Kidney epithelial cell (primary cell): ENCODE measurements at regions not wholly inside any gene's neighbourhood (a gene's known extent, or its start where the extent isn't known, plus 50 kb on each side); places are given as distances from the start of the nearest gene placed in this dataset.
"Not testable (repeated sequence)": the region's sequence is repeated elsewhere in the genome, so short reads cannot be mapped to it uniquely, and the experiment has no call there.

ENCODE experiments used
- DNase-seq: peaks from one replicate; pipeline ENCODE4 v3.0.0-alpha.2; 2010; ENCODE audit warnings: low read depth
- H3K27me3 ChIP-seq: 2 replicates; pipeline ENCODE4 v1.6.0; 2011; ENCODE audit warnings: low read length; ENCODE audit not compliant: control insufficient read depth, insufficient read depth
- H3K36me3 ChIP-seq: 2 replicates; pipeline ENCODE4 v1.5.1; 2011; ENCODE audit warnings: low read length; ENCODE audit not compliant: control insufficient read depth, insufficient read depth
- H3K4me3 ChIP-seq: 2 replicates; pipeline ENCODE4 v1.5.1; 2011; ENCODE audit warnings: low read depth, mild to moderate bottlenecking, control low read depth, low read length
- TF ChIP-seq, protein P1 (sequence below): IDR thresholded peaks from 2 replicates; pipeline ENCODE4 v1.5.1; 2011; ENCODE audit warnings: mild to moderate bottlenecking, moderate library complexity, low read length, control low read depth, inconsistent platforms; ENCODE audit not compliant: insufficient read depth, poor library complexity, severe bottlenecking

DNA sequence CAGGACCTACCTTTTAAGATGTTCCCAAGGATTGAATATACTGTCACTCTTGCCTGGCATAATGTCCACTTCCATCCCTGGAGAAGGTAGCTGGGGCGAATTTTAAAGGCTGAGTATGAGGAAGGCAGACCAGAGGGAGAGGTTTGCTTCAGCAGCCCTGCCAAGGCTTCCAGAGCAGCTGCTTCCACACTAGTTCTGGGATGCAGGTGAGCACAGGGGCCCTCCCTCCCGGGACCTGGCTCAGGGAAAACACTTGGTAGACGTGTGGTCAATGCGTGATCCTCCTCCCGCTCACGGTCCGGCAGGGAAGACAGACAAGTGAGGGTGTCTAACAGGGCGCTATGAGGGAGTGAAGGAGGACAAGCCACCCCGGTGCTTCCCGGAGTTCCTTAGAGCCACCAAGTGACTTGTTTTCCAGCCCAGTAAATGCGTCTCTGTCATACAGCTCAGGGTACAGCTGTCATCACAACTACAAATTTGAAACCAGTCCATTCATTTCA is 327.6 kb downstream of the ARRDC4 start:
- Histone ChIP-seq H3K36me3 (no peaks in the 10 kb centered on the region), H3K27me3 (peaks cover 9% of the 10 kb centered on the region), H3K4me3 (no peak overlapping the region)
- TF ChIP-seq, protein P1, sequence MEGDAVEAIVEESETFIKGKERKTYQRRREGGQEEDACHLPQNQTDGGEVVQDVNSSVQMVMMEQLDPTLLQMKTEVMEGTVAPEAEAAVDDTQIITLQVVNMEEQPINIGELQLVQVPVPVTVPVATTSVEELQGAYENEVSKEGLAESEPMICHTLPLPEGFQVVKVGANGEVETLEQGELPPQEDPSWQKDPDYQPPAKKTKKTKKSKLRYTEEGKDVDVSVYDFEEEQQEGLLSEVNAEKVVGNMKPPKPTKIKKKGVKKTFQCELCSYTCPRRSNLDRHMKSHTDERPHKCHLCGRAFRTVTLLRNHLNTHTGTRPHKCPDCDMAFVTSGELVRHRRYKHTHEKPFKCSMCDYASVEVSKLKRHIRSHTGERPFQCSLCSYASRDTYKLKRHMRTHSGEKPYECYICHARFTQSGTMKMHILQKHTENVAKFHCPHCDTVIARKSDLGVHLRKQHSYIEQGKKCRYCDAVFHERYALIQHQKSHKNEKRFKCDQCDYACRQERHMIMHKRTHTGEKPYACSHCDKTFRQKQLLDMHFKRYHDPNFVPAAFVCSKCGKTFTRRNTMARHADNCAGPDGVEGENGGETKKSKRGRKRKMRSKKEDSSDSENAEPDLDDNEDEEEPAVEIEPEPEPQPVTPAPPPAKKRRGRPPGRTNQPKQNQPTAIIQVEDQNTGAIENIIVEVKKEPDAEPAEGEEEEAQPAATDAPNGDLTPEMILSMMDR = no peak
- DNase-seq = no peak

DNA sequence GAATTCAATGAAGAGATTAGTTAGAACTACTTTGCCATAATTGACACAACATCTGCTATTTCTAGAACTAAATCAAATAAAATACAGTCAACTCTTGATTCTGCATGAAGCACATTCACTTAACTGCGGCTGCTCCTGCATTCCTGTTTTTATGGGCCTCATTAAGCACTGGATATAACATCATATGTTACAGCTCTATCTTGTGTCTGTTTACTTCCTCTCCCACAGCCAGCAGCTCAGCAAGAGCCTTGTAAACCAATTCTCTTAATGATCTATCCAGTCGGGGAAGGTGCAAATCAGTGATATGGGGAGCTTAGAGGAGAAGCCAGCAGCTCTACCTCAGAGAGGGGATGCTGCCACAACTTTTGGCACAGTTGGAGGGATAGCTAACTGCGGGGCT is 329.2 kb downstream of the ARRDC4 start:
- H3K27me3 ChIP-seq = peaks cover 22% of the 10 kb centered on the region

DNA sequence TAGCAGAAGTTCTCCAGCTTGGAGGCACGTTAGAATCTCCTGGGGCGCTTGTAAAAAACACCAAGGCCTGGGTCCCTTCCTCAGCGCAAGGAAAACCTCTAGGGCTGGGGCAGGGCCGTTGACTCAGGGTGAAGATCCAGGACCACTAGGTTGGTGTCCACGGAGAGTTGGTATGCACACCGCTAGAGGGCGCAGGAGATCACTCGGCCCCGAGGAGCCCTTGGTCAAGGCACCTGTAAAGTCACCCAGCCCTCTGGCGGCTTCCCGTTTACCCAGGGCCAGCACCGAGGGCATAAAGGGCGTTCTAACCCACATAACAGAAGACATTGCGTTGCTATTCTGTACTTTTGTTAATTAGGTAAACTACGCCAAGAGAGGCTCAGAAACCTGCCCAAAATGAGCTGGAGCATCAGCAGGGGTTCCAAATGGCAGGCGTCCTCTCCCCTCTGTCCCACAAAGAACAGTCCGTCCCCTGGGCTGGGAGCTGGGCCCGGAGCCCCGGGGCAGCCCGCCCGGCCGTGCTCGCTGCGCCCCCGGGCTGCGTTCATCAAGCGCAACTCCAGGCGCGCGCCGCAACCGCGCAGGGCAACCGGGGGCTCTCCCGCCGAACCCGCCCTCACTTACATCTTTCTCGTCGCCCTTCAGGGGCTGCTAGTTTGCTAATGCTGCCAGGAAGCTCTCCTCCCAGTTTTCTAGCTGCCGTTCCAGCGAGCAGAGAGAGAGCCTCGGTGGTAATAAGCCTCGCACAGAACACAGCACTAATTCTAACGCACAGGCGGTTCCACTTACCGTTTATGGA is 332.1 kb downstream of the ARRDC4 start:
- no peak overlapping the region for H3K4me3 ChIP-seq
- no peak for DNase-seq
- H3K27me3 ChIP-seq = peaks cover 22% of the 10 kb centered on the region
- TF ChIP-seq, protein P1 = peak; percentile 92
- no peaks in the 10 kb centered on the region for H3K36me3 ChIP-seq

More for the DNA sequence above, 329.2 kb downstream of the ARRDC4 start:
- TF ChIP-seq, protein P1 = no peak
- DNase-seq = no peak
- Histone ChIP-seq H3K36me3 (no peaks in the 10 kb centered on the region), H3K4me3 (no peak overlapping the region)

DNA sequence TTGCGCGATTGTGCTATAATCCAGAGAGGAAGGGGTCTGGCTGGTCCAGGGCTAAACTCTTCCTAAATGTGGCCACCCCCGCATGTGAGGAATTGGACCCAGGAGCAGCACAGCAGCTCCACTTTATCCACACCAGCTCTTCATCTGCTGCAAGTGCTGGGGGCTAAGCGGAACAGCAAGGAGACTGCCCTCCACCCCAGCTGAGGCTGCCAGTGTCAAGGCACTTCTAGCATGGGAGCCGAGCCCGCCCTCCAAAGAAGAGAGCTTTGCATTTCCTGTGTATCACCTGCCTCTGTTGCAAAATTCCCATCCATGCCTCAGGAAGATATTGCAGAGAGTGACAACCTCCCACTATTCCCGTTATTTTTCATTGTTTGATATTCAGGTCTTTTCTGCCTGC is 333.6 kb downstream of the ARRDC4 start:
- TF ChIP-seq, protein P1 = no peak
- Histone ChIP-seq H3K4me3 (no peak overlapping the region), H3K27me3 (peaks cover 22% of the 10 kb centered on the region)

DNA sequence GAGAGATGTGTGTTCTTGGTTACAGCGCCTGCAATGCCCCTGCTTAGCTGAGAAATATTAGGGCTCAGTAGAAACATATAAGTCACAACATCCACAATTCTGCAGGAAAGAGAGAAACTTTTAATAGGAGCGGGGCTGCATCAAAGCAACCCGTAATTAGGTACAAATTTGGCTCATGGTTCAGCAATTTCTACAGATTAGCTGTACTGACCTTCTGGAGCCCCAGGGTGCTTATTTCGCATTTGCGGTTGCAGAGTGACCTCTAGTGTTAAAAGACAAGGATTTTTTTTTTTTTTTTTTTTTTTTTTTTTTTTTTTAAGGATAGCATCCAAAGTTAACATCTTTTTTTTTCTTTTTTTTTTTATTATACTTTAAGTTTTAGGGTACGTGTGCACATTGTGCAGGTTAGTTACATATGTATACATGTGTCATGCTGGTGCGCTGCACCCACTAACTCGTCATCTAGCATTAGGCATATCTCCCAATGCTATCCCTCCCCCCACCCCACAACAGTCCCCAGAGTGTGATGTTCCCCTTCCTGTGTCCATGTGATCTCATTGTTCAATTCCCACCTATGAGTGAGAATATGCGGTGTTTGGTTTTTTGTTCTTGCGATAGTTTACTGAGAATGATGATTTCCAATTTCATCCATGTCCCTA is 334.7 kb downstream of the ARRDC4 start:
- H3K27me3 ChIP-seq = peaks cover 22% of the 10 kb centered on the region
- TF ChIP-seq, protein P1 = peak; percentile 46
- H3K4me3 ChIP-seq, DNase-seq, H3K36me3 ChIP-seq: not testable (repeated sequence)

More for the DNA sequence above, 333.6 kb downstream of the ARRDC4 start:
- no peaks in the 10 kb centered on the region for H3K36me3 ChIP-seq
- no peak for DNase-seq

DNA sequence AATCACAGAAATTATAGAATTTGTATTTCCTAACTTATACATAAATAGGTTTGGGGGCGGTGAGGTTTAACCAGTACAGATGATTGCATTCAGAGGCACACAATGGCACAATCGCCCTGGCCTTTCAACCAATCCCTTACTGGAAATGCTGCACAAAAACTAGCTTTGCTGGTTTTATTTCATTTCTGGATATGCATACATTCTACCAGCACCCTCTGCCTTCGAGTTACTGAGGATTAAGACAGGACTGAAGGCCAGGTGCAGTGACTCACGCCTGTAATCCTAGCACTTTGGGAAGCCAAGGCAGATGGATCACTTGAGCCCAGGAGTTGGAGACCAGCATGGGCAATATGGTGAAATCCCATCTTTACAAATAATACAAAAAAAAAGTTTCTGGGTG is 336.1 kb downstream of the ARRDC4 start:
- no peak for DNase-seq
- H3K36me3 ChIP-seq = no peaks in the 10 kb centered on the region
- TF ChIP-seq, protein P1 = no peak
- peaks cover 22% of the 10 kb centered on the region for H3K27me3 ChIP-seq
- no peak overlapping the region for H3K4me3 ChIP-seq
